OCI-LY3 (cell line): ENCODE measurements at regions not wholly inside any gene's neighbourhood (a gene's known extent, or its start where the extent isn't known, plus 50 kb on each side); places are given as distances from the start of the nearest gene placed in this dataset.

Source experiments
- EZH2phosphoT487 ChIP-seq: fragments of 200-600 bp; shearing (Covaris generic); IDR thresholded peaks from 2 replicates; pipeline ENCODE4 v1.6.1; 2018; ENCODE audit warnings: antibody characterized with exemption, mixed run types, low read depth
- TF ChIP-seq, protein P1 (sequence below): fragments of 200-600, 300-600 bp; sonication (generic); IDR thresholded peaks from 2 replicates; pipeline ENCODE4 v1.5.1; 2014; ENCODE audit warnings: antibody characterized with exemption, low read length, low read depth

DNA sequence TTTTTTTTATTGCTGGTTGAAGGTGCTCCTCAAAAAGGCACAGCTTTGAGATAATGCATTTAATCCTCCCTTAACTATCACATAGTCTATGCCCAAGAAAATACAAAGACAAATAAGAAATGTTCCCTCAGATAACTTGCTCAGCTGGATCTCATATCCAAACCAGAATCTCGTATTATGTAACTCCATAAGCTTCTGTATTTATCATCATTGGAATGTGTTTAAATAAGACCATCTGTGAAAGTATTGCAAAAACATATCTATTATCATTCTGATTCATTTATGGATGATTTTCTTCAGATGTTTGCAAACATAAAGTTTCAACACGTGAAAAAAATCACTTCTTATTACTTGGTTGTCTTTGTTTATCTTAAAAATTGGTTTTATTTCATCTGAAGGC is 190.9 kb downstream of the IRS2 start:
- TF ChIP-seq, protein P1, sequence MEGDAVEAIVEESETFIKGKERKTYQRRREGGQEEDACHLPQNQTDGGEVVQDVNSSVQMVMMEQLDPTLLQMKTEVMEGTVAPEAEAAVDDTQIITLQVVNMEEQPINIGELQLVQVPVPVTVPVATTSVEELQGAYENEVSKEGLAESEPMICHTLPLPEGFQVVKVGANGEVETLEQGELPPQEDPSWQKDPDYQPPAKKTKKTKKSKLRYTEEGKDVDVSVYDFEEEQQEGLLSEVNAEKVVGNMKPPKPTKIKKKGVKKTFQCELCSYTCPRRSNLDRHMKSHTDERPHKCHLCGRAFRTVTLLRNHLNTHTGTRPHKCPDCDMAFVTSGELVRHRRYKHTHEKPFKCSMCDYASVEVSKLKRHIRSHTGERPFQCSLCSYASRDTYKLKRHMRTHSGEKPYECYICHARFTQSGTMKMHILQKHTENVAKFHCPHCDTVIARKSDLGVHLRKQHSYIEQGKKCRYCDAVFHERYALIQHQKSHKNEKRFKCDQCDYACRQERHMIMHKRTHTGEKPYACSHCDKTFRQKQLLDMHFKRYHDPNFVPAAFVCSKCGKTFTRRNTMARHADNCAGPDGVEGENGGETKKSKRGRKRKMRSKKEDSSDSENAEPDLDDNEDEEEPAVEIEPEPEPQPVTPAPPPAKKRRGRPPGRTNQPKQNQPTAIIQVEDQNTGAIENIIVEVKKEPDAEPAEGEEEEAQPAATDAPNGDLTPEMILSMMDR: no peak
- TF ChIP-seq EZH2phosphoT487: no peak
